Myocyte (in vitro differentiated cells): ENCODE measurements at regions not wholly inside any gene's neighbourhood (a gene's known extent, or its start where the extent isn't known, plus 50 kb on each side); places are given as distances from the start of the nearest gene placed in this dataset.
"Not testable (repeated sequence)": the region's sequence is repeated elsewhere in the genome, so short reads cannot be mapped to it uniquely, and the experiment has no call there.

Source experiments
- DNase-seq: peaks from one replicate; pipeline ENCODE4 v3.0.0-alpha.2; 2012; ENCODE audit warnings: low read depth

- no peak for DNase-seq
Measured at GRCh38 chr14:39712293-39712999, 280.2 kb upstream of the FBXO33 start.

DNA sequence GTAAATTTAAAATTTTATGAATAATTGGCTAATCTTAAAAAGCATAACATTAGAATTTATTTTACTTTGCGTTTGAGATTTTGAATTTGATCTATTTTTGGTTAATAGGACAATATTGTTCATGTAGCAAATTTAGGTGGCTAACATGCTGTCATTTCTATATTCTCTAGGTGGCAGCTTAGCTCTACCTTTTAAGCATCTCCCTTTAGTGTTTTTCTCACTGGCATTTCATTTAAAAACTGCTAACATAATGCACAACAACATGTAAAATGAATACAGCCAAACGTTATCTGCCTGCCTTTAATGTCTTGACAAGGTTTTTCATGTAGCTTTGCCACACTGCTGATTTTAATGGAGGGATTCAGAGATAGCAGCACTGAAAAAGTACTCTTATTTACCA lies 272.4 kb upstream of the FBXO33 start:
- DNase-seq = no peak

DNA sequence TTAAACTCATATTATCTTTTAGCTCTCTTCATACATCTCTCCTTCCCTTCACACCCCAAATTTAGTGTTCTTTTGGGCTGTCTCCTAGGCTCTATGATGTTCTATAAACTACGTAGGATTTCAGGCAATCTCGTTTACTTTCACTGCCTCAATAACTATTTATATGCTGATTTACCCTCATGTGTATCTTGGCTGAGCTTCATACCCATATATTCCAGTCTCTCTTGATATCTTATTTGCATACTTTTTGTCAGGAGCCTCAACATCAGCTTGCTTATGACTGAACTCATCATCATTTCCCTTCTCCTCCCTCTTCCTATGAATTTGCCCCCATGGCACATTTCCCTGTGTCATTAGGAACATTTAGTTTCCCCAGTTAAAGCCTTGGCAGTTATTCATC lies 262.1 kb upstream of the FBXO33 start:
- no peak for DNase-seq

- no peak for DNase-seq
Measured at GRCh38 chr14:39683691-39684260, 251.5 kb upstream of the FBXO33 start.

DNA sequence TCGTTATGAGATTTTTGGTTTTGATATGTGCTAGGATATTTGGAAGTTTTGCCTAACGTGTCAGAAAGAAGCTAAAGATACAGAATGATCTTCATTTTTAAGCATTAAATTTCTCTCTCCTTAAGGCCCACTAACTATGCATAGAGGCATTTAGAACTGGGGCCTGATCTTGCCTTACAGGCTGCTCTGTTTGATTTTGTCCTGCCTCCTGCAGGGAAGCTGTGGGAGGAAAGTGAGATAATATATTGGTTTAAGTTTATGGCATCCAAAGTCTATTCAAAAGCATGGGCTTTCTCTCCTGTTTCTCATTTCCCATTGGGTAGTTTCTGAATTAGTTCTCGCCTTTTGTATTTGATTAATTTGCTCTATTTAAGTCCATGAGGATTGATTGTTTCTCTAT lies 250.3 kb upstream of the FBXO33 start:
- DNase-seq = no peak

- DNase-seq = no peak
Measured at GRCh38 chr14:39681782-39682399, 249.7 kb upstream of the FBXO33 start.

- DNase-seq = no peak
Measured at GRCh38 chr14:39680777-39681176, 248.5 kb upstream of the FBXO33 start.

- DNase-seq = no peak
Measured at GRCh38 chr14:39673734-39674133, 241.5 kb upstream of the FBXO33 start.

DNA sequence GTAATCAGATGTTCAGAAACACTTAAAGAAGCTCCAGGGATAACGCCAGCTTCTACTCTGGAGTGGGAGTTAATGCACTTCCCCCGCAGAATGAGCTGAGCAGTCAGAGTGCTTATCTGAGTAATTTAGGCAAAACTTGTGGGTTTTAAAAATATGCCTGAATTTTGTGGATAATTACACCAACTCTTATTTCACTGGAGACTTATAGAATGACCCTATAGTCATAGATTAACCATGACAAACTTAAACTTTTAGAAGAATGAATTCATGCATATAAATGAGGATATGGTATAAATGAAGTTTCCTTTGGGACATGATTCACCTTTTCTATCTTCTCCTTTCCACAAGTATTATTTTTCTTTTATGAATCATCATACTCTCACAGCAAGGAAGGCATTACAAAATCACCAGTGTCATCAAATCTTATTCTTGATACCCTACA lies 241.1 kb upstream of the FBXO33 start:
- DNase-seq = no peak

GRCh38 chr14:39668449-39668848 lies 236.2 kb upstream of the FBXO33 start:
- no peak for DNase-seq

GRCh38 chr14:39666386-39666785 lies 234.2 kb upstream of the FBXO33 start:
- no peak for DNase-seq

DNA sequence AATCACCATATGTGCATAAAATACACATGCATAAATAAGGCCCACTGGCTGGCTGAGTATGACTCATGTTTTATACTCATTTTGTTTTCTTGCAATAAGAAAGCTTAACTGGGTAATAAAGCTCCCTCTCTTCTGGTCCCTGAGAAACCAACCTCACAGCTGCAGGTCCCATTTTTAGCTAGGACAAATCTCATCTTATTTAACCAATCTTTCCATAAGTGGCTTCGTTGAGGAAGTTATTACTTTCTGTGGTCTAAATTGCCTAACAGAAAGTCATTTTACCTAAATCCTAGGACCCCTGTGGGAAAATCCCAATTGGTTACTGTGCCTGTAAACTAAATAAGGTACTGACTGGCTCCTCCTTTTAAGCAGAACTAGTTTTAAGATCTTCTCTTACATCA lies 232.8 kb upstream of the FBXO33 start:
- DNase-seq = no peak

DNA sequence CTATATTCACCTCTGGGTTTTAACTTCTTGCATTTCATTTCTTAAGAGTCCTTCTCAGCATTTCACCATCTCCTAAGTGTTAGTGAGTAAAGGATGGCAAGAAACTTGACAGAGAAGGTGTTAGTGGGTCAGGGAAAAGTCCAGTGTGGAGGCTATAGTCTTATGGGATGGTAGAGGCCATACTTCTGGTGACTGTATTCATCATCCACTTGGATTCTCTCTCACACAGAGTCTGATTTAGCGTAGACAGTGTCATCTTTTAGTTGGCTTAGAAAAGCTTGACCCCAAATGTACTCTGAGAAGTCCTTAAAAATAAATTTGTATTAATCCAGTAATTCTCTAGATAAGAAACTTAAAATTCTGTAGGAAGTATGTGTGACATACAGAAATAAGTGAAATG lies 232.4 kb upstream of the FBXO33 start:
- no peak for DNase-seq

DNA sequence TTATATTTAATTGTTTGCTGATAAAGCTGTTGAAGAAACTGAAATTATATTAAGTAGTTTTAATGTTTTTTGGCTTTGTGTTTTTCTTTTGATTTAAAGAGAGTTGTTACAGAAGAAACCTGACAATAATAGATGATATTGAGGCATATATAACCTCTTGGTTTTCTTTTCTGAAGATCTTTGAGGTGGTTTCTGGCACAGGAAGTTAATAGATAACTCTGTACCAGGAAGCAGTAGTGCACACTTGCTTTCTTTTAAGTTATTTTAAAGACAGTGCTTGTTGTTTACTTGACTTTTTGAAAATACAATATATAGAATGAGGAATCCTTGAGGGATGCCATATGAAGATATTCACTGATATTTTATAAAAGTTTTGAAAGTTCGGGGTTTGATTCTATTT lies 209.0 kb upstream of the FBXO33 start:
- no peak for DNase-seq

- not testable (repeated sequence) for DNase-seq
Measured at GRCh38 chr14:39639009-39639408, 206.8 kb upstream of the FBXO33 start.

- DNase-seq = no peak
Measured at GRCh38 chr14:39628087-39628486, 195.9 kb upstream of the FBXO33 start.

DNA sequence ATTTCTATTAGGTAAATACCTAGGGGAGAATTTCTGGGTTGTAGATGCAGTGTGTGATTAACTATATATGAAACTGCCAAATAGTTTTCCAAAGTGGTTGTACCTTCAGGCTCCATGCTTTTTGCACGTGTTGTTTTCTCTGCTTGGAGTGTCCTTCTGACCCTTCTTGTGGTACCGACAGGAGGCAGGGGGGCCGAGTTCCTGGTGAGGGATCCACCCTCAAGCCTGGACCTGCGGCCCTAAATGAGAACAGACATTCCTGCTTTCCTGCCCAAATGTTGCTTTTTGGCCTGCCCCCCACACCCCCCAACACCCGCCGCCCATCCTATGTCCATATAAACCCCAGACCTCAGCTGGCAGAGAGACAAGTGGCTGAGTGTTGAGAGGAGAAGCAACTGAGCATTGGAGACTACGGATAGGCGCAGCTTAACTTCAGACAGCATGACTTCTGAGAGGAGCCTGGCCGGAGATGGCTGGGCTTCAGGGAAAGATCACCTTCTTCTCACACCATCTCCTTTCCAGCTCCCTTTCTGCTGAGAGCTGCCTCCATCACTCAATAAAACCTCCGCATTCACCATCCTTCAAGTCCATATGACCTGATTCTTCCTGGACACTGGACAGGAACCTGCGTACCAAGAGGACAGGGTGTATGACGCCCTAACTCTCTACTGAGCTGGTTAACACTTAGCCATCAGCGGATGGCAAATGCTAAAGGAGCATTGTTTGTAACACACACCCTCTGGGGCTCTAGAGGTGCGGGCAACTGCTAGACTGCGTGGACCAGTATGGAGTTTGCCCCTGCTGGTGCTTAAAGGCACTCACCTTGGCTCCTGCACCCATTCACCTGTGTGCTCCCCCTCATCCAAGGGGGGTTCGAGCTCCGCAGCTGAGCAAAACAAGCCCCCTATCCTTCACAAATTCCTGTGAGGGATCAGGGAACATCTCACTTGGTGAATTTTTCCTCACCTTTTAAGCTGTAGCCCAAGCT lies 194.7 kb upstream of the FBXO33 start:
- no peak for DNase-seq

DNA sequence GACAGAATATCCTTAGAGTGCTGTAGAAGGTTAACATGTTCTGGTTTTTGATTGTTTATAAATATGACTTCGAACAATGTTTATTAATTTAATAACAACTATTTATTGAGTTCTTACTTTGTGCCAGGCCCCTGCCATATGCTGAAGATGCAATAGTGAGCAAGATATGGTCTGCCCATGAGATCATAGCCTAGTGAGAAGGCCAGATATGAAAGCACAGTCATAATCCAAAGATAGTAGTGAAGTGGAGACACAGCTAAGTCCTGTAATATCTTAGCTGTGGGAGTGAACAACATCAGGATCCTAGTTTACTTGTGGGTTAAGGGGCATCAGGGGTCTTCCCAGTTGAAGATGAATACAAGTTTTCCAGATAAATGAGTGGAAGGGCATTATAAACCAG lies 189.4 kb upstream of the FBXO33 start:
- DNase-seq = no peak

GRCh38 chr14:39621223-39621622 lies 189.0 kb upstream of the FBXO33 start:
- no peak for DNase-seq

DNA sequence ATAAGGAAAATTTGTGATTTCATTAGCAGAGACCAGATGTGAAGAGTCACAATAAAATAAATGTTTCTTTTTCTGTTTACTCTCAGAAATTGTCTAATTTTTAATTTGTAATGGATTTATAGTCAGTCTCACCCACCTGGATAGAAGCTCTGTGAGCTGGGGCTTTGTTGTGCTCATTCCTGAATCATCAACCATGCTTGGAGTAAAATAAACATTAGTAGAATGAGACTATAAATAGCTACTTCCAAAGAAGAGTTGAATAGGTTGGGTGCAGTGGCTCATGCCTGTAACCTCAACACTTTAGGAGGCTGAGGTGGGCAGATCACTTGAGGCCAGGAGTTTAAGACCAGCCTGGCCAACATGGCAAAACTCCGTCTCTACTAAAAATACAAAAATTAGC lies 185.3 kb upstream of the FBXO33 start:
- DNase-seq = no peak

GRCh38 chr14:39615352-39615751 lies 183.1 kb upstream of the FBXO33 start:
- no peak for DNase-seq
